Stimulated activated CD8-positive, alpha-beta memory T cell treated with anti-CD3 and anti-CD28 coated beads, Interleukin-2, amount 100 ng/mL, for 48 hours (primary cell): ENCODE measurements at regions not wholly inside any gene's neighbourhood (a gene's known extent, or its start where the extent isn't known, plus 50 kb on each side); places are given as distances from the start of the nearest gene placed in this dataset.
A peak's percentile ranks its signal among the peaks of the same experiment; 100 is the strongest.

ENCODE experiments used
- DNase-seq, 2 donors: peaks; one replicate each; pipeline ENCODE4 v3.0.0-alpha.2; 2020; ENCODE audit warnings: low read depth in 2 of 2

GRCh38 chr3:71998995-71999673 is 214.2 kb upstream of the PROK2 start:
- no peak for DNase-seq

- no peak for DNase-seq
Measured at GRCh38 chr3:71997066-71997653, 212.2 kb upstream of the PROK2 start.

- DNase-seq, result no peak
Measured at GRCh38 chr3:71994906-71995305, 210.0 kb upstream of the PROK2 start.

- no peak for DNase-seq
Measured at GRCh38 chr3:71994203-71994602, 209.3 kb upstream of the PROK2 start.

GRCh38 chr3:71991681-71992080 is 206.7 kb upstream of the PROK2 start:
- DNase-seq, result no peak

GRCh38 chr3:71991046-71991445 is 206.1 kb upstream of the PROK2 start:
- no peak for DNase-seq

- no peak for DNase-seq
Measured at GRCh38 chr3:71990545-71990944, 205.6 kb upstream of the PROK2 start.

GRCh38 chr3:71989165-71989564 is 204.2 kb upstream of the PROK2 start:
- DNase-seq, result no peak

- DNase-seq, result no peak
Measured at GRCh38 chr3:71987828-71988227, 202.9 kb upstream of the PROK2 start.

GRCh38 chr3:71987089-71987735 is 202.3 kb upstream of the PROK2 start:
- no peak for DNase-seq

GRCh38 chr3:71986606-71987005 is 201.7 kb upstream of the PROK2 start:
- DNase-seq, result no peak

- DNase-seq, result no peak
Measured at GRCh38 chr3:71984843-71985613, 200.1 kb upstream of the PROK2 start.

- DNase-seq, result no peak
Measured at GRCh38 chr3:71983694-71984093, 198.7 kb upstream of the PROK2 start.

GRCh38 chr3:71982506-71983258 is 197.7 kb upstream of the PROK2 start:
- DNase-seq, result peak in 1 of 2 donors; percentile 4

- DNase-seq, result no peak
Measured at GRCh38 chr3:71979175-71979574, 194.2 kb upstream of the PROK2 start.

GRCh38 chr3:71978150-71978721 is 193.3 kb upstream of the PROK2 start:
- no peak for DNase-seq

- no peak for DNase-seq
Measured at GRCh38 chr3:71977525-71977924, 192.6 kb upstream of the PROK2 start.

- no peak for DNase-seq
Measured at GRCh38 chr3:71975573-71975972, 190.6 kb upstream of the PROK2 start.

- DNase-seq, result no peak
Measured at GRCh38 chr3:71974786-71975185, 189.8 kb upstream of the PROK2 start.

- DNase-seq, result no peak
Measured at GRCh38 chr3:71973274-71974030, 188.5 kb upstream of the PROK2 start.

GRCh38 chr3:71972031-71972430 is 187.1 kb upstream of the PROK2 start:
- DNase-seq, result no peak
